AG10803 (cell line): ENCODE measurements at regions not wholly inside any gene's neighbourhood (a gene's known extent, or its start where the extent isn't known, plus 50 kb on each side); places are given as distances from the start of the nearest gene placed in this dataset.

ENCODE experiments used
- DNase-seq: peaks from one replicate; pipeline ENCODE4 v3.0.0; 2010; ENCODE audit warnings: low read depth
- H3K4me3 ChIP-seq: 2 replicates; pipeline ENCODE4 v1.5.1; 2011; ENCODE audit warnings: mild to moderate bottlenecking, low read length, control low read depth
- CTCF ChIP-seq: conservative IDR thresholded peaks from 2 replicates; pipeline ENCODE4 v1.5.1; 2011; ENCODE audit warnings: mild to moderate bottlenecking, low read length, control low read depth, inconsistent platforms

- no peak for DNase-seq
- TF ChIP-seq CTCF = no peak
- no peak overlapping the region for H3K4me3 ChIP-seq
Measured at GRCh38 chr3:30980993-30981392, 86.5 kb upstream of the GADL1 start.

GRCh38 chr3:30982416-30983075 is 88.1 kb upstream of the GADL1 start:
- no peak for TF ChIP-seq CTCF
- DNase-seq = no peak

GRCh38 chr3:30984855-30985749 is 90.6 kb upstream of the GADL1 start:
- no peak overlapping the region for H3K4me3 ChIP-seq
- no peak for TF ChIP-seq CTCF
- DNase-seq = no peak

More at GRCh38 chr3:30982416-30983075, 88.1 kb upstream of the GADL1 start:
- no peak overlapping the region for H3K4me3 ChIP-seq

- no peak for DNase-seq
Measured at GRCh38 chr3:30986551-30986950, 92.1 kb upstream of the GADL1 start.

GRCh38 chr3:30988769-30989168 is 94.3 kb upstream of the GADL1 start:
- TF ChIP-seq CTCF = no peak
- H3K4me3 ChIP-seq = no peak overlapping the region
- DNase-seq = no peak

More at GRCh38 chr3:30986551-30986950, 92.1 kb upstream of the GADL1 start:
- TF ChIP-seq CTCF = no peak
- H3K4me3 ChIP-seq = no peak overlapping the region

- H3K4me3 ChIP-seq = no peak overlapping the region
- no peak for DNase-seq
- no peak for TF ChIP-seq CTCF
Measured at GRCh38 chr3:30989276-30990030, 95.0 kb upstream of the GADL1 start.
